Lower leg skin (tissue), 4 donors: ENCODE measurements at regions not wholly inside any gene's neighbourhood (a gene's known extent, or its start where the extent isn't known, plus 50 kb on each side); places are given as distances from the start of the nearest gene placed in this dataset.

Experiments used
- DNase-seq, 2 donors: peaks; one replicate each; pipeline ENCODE4 v3.0.0-alpha.2; 2019; ENCODE audit warnings: low spot score in 2 of 2
- H3K4me3 ChIP-seq: fragments of 200-600 bp; sonication (generic); 2 replicates; pipeline ENCODE4 v1.5.1; 2017; ENCODE audit warnings: mild to moderate bottlenecking, low read depth; ENCODE audit not compliant: poor library complexity, severe bottlenecking
- POLR2A ChIP-seq, 2 donors: fragments of 450-650 bp; IDR thresholded peaks; one replicate each; pipeline ENCODE4 v1.6.1; 2016 to 2017; ENCODE audit warnings: antibody characterized with exemption in 2 of 2, mild to moderate bottlenecking in 1 of 2, moderate library complexity in 1 of 2
- WGBS, 2 donors: methylation state at CpG; one replicate each; pipeline ENCODE4 v1.1.5; 2018; 5-methylcytosine and 5-hydroxymethylcytosine counted together
- intact Hi-C: fragments of 100-400 bp; cut with DNase I; formaldehyde crosslinking; loops from one replicate; pipeline ENCODE4 v1.15.0; 2023; ENCODE audit warnings: low total_unique reads
- TF ChIP-seq, protein P1 (sequence below), 3 donors: fragments of 450-650 bp; IDR thresholded peaks; one replicate each; pipeline ENCODE4 v1.5.1; 2016; ENCODE audit warnings: antibody characterized with exemption in 3 of 3, mild to moderate bottlenecking in 3 of 3, moderate library complexity in 2 of 3

- H3K4me3 ChIP-seq: no peak overlapping the region
- intact Hi-C loops: no loop called here
- no peak for TF ChIP-seq POLR2A (IDR thresholded peaks at IDR 0.05)
- TF ChIP-seq, protein P1, sequence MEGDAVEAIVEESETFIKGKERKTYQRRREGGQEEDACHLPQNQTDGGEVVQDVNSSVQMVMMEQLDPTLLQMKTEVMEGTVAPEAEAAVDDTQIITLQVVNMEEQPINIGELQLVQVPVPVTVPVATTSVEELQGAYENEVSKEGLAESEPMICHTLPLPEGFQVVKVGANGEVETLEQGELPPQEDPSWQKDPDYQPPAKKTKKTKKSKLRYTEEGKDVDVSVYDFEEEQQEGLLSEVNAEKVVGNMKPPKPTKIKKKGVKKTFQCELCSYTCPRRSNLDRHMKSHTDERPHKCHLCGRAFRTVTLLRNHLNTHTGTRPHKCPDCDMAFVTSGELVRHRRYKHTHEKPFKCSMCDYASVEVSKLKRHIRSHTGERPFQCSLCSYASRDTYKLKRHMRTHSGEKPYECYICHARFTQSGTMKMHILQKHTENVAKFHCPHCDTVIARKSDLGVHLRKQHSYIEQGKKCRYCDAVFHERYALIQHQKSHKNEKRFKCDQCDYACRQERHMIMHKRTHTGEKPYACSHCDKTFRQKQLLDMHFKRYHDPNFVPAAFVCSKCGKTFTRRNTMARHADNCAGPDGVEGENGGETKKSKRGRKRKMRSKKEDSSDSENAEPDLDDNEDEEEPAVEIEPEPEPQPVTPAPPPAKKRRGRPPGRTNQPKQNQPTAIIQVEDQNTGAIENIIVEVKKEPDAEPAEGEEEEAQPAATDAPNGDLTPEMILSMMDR (IDR thresholded peaks at IDR 0.05): no peak
- 92 to 98% methylated on average over 11 to 17 of the region's 29 CpGs for WGBS, 2 donors
- DNase-seq: no peak
These were observed 1206.1 kb downstream of the ARAP2 start for GRCh38 chr4:35038079-35038805.

DNA sequence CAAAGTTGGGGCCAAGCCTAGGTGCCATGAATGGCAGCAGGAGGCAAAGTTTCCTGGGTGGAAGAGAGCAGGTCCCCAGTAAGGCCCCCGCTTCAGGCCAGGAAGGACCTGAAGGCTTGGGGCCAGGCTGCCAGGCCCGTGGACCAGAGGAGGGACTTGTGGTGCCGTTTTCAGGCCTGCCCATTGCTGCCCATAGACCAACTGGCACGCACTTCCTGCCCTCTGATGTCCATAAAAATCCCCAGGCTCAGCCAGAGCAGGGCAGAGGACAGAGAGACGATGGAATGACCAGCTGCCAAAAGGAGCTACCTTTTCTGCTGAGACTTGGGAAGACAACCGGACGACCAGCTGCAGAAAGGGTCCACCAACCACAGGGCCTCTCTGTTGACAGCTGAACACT lies 1205.5 kb downstream of the ARAP2 start:
- no peak overlapping the region for H3K4me3 ChIP-seq
- intact Hi-C loops: no loop called here
- 88 to 91% methylated on average over 7 of the region's 7 CpGs for WGBS, 2 donors
- DNase-seq: no peak
- TF ChIP-seq POLR2A (IDR thresholded peaks at IDR 0.05): no peak
- TF ChIP-seq, protein P1 (IDR thresholded peaks at IDR 0.05): no peak

GRCh38 chr4:35052546-35052945 lies 1191.8 kb downstream of the ARAP2 start:
- 94 to 96% methylated on average over 9 of the region's 9 CpGs for WGBS, 2 donors
- no peak for TF ChIP-seq POLR2A (IDR thresholded peaks at IDR 0.05)
- TF ChIP-seq, protein P1 (IDR thresholded peaks at IDR 0.05): no peak
- intact Hi-C loops: no loop called here
- DNase-seq: no peak
- no peak overlapping the region for H3K4me3 ChIP-seq

- H3K4me3 ChIP-seq: no peak overlapping the region
- 44 to 47% methylated on average over 1 of the region's 1 CpG for WGBS, 2 donors
- no peak for TF ChIP-seq POLR2A (IDR thresholded peaks at IDR 0.05)
- TF ChIP-seq, protein P1 (IDR thresholded peaks at IDR 0.05): no peak
- intact Hi-C loops: no loop called here
- DNase-seq: no peak
These were observed 1181.2 kb downstream of the ARAP2 start for GRCh38 chr4:35063031-35063570.

DNA sequence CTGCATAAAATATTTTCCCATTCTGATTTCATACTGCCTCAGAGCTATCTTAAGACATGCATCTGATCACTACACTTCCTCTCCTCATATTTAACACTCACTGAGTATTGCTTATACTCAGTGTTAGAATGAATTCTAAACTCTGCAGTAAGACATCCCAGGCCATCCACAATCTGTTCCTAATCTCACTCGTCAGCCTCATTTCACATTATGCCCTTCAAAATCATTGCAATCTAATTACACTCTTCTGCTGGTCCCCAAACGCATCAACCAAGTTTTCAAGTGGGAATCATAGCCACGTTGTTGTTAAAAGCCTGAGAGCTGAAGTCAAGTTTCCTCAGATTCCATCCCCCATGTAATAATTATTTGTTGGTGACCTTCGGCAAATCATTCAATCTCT lies 1177.9 kb downstream of the ARAP2 start:
- intact Hi-C loops: no loop called here
- DNase-seq: no peak
- no peak overlapping the region for H3K4me3 ChIP-seq
- TF ChIP-seq, protein P1 (IDR thresholded peaks at IDR 0.05): no peak
- no peak for TF ChIP-seq POLR2A (IDR thresholded peaks at IDR 0.05)
- 65 to 66% methylated on average over 4 of the region's 4 CpGs for WGBS, 2 donors
